CD4-positive, alpha-beta T cell treated with Interleukin-4 for 4 hours (primary cell): ENCODE measurements at regions not wholly inside any gene's neighbourhood (a gene's known extent, or its start where the extent isn't known, plus 50 kb on each side); places are given as distances from the start of the nearest gene placed in this dataset.

Experiments used
- DNase-seq: peaks from one replicate; pipeline ENCODE4 v3.0.0-alpha.2; 2020

DNA sequence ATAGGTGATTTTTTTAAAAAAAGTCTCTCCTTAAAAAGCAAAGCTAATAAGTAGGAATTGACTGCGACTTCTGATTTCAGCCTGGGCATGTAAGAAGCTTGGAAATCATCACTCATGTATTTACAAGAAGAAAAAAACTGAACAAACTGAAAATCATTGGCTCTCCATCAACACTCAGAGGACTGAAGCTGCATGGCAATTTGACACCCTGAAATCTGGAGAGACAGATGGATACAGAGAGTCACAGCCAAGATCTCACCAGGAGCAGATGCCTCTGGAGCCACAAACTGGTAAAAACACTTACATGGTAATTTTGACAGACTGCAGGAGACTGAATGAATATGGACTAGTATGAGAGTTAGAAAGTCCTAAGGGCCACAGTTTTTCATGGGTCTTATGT is 191.2 kb upstream of the TCF21 start:
- no peak for DNase-seq

DNA sequence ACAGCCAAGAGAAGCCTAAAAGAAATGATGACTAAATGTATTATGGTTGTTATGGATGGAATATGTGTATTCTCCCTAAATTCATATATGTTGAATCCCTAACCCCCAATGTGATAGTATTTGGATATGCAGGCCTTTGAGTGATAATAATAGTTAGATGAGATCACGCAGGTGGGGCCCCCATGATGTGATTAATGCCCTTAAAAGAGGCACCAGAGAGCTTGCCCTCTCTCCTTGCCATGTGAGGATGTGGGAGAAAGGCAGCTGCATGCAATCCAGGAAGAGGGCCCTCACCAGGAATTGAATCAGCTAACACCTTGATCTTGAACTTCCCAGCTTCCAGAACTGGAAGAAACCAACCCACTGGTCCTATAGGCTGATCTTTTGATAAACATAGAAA is 190.6 kb upstream of the TCF21 start:
- DNase-seq: no peak

DNA sequence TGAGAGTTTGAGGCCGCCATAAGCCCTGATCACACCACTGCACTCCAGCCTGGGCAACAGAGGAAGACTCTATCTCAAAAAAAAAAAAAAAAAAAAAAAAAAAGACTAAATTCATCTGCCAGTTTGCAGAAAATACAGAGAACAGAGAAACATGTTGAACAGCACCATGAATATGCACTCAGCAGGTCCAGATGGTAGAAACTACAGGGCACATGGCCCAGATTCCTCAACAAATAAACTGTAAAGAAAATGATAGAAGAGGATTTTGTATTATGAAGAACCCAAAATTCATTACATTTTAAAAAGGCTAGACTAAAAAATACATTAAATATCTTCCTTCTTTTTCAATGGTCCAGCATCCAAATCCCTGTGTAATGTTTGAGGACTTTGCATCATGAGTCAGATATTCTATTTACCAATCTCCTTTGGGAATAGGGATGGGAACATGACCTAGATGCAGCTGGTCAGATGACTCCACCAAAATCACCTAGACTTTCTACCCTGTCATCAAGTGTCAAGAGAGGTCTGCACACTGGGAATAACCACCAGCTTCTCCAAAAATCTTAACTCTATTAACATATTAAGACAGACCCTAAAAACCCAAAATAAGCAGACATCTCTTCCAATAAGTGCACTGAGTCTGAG is 189.1 kb upstream of the TCF21 start:
- DNase-seq: no peak

DNA sequence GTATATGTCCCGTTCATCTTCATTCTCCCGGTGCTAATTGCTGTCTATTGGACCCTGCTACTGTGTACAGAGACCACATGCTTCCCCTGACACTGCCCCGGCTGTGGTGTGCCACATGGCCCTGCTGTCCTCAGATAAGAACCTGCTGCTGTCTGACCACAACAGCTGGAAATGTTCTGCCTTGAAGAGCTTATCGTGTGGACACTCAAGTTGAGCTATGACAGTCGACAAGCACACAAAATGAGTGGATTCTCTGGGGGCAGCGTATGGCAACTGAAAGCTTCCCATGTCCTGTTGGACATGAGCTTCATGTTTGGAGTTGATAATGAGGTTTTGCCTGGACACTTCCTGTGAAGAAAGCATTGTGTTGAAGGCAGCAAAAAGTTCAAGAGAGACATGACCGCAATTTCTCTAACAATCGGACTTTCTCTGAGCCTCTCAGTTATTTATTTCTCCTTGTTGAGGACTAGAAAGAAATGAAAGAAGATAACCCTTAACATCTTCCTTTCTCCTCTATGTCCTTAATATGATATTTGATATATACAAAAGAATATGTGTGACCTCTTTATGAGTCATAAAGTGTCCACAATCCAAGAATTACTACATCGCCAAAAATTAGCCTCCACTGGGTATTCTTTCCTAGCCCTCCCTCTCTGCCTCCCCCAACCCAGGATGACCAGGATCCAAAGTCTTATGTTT is 187.1 kb upstream of the TCF21 start:
- no peak for DNase-seq

DNA sequence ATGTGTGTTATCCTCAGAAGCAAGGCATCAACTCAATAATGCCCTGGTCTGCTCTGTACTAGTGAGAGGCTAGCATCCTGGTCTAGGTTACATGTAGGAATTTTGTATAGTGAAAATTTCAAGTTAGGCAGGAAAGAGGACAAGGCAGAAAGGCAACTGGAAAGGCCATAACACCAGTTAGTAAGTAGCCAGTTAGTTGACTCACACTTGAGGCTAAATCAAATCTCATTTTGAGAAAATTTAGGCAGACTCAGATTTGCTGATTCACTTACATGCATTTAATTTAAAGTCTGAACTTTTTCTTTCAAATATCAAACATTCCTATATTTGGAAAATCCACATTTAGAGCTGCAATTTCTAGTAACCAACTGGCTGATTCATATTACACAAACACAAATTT is 184.5 kb upstream of the TCF21 start:
- DNase-seq: no peak

DNA sequence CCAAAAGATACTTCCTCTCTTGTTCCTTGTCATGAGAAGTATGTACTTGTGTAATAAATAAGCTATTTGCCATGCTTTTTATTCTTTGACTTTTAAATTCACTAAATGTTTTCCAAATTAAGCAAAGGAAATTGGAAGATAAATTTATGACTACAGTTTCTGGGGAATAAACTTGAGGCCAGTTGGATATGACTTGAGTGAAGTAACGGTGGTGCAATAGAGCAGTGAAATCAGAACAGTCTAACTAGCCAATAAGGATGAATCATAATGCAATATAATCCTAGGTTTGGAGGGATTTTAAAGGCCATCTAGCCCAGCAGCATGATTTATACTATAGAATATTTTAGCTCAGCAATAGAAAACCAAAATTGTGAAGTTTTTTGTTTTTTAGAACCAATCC is 183.8 kb upstream of the TCF21 start:
- no peak for DNase-seq

DNA sequence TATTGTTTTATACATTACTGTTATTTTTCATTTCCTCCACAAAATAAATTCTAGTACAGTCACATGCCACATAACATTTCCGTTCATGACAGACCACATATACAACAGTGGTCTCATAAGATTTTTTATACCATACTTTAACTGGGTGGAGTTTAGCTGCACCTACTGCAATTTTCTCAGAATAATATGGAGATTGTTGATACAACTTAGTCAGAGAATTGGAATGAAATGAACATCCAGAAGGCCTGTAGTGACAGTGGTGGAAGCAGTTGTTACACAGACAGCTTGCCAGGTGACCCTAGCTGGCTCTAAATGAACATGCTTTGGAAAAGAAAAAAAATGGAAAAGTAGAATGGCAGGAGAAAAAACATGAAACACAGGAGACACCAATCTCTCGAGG is 183.2 kb upstream of the TCF21 start:
- DNase-seq: no peak

DNA sequence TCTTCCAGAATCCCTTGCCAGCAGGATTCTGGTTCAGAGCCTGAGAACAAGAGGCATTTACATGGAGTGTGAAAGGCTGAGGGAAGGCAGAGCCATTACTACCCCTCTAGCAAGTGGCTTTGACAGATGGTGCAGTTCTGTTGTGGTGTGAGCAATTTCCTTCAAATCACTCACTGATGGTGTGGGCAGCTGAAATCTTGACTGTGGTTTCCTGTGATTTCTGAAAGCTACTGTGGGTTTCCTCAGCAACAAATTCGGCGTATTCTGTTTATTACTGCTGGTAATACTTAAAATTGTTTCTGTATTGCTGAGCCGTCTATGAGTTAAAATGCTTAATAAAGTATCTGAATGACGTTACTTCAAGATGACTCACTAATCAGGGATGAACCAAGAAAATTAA is 181.5 kb upstream of the TCF21 start:
- DNase-seq: peak; percentile 20

DNA sequence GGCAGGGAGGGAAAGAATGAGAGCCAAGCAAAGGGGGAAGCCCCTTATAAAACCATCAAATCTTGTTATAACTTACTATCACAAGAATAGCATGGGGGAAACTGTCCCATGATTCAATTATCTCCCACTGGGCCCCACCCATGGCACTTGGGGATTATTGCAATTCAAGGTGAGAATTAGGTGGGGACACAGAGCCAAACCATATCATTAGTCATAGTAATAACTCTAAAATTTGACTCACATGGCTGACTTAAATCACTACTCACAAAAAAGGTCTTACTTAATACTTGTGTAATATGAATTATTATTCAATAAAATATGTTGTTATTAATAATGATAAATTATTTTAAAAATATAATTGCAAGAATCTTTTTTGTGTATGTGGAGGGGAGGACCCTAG is 178.1 kb upstream of the TCF21 start:
- DNase-seq: no peak

DNA sequence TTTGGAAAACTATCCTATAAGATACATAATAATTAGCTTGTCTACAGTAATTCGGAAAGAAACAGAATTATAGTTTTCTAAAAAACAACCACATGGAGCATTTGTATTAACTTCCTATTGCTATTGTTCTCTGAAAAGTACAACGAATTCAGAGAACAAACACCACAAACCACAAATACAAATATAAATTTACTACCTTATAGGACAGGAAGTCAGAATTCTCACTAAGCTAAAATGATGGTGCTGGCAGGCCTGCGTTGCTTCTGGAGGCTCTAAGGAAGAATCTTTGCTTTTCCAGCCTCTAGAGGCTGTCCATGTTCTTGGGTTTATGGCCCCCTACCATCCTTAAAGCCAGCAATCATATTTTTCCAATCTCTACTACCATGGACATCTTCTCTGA is 173.6 kb upstream of the TCF21 start:
- no peak for DNase-seq

DNA sequence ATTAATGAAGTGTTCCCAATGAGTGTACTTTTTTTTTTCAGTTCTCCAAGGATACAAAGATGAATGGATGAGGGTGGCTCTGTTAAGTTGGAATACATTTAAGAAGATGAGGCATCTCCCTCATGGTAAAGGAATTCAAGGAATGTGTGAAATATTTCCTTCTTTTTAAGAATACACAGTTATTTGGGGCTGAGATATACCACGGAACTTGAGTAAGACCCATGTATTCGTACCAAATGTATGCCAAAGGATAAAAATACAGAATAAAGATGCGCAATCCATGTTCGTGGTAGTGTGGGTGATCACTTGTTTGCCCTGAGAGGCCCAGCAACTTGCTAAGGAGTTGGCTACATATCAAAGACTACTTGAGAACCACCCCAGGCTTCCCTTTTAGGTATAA is 164.2 kb upstream of the TCF21 start:
- no peak for DNase-seq

DNA sequence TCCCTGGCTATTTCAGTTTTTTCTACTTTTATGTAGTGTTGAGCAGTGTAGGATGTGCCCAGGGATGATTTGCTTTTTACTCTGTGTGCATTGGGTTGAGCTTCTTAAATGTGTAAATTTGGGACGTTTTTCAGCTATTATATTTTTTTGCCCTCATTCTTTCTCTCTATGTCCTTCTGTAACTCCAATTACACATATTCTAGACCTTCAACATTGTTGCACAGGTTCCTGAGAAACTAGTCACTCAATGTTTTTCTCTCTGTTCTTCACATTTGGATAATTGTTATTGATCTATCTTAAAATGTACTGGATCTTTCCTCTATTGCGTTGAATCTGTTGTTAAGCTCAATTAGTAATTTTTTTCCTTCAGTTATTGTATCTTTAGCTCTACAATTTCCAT is 162.7 kb upstream of the TCF21 start:
- DNase-seq: no peak

DNA sequence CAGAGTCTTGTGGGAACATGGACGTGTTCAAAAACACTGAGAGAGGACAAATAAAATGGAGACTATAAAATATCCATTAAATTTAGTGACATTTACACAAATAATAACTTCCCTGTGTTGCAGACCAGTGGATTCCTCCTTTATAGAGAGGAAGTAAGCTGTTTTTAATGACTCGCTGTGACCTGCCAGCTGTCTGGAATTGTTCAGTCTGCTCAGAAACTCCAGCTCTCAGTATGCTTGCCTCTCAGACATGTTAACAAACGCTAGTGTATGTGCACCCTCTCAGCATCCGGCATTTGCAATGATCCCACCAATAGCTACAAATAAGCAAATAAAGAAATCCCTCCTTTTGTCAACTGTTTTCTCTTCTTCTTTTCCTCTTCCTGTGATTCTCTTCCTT is 158.0 kb upstream of the TCF21 start:
- no peak for DNase-seq

DNA sequence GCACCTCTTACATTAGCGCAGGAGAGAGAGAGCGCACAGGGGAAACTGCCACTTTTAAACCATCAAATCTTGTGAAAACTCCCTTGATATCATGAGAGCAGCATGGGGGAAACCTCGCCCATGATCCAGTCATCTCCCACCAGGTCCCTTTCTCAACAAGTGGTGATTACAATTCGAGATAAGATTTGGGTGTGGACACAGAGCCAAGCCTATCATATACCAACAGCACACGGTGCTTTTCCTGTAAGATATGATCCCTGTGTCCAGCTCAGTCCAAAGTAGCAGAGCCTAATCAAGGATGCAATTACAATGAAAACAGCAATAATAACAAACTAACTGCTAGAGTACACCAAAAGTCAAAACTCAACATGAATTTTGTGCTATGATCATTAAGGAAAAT is 148.7 kb upstream of the TCF21 start:
- DNase-seq: no peak

DNA sequence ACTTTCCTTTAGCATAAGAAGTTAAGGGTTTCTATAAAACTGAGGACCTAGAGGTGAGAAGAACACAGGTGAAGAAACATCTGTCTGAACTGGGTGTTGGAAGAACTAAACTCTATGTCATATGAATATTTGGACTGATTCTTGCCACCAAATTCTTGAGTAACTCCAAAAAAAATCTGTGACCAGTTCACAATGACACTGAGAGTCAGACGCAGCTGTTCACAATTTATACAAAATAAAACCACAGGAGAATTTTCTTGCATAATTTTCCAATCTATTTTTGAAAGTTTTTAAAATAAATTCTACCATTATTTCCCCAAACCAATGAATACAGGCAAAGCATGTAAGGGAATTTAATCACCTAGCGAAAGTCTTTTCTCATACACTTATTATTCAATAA is 148.1 kb upstream of the TCF21 start:
- DNase-seq: no peak

DNA sequence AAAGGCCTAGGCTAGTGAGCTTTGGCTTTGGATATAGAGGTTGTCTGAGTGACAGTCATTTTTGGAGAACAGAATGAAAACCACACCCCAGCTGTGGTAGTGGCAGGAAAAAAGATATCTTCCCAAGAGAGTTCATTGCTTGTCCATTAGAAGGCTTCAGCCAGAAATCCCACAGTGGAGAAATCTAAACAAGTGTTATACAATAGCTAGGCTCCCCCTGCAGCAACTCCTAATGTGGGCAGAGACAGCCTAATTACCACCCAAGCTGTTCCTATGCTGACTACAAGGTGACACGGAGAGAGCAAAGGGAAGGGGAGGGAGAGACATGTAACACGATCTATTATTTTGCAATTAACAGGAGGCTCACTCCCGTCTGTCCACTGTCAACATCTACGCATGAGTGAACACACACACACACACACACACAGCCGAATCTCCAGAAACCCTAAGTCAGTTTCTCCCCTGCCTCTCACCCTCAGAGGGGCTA is 147.5 kb upstream of the TCF21 start:
- no peak for DNase-seq

DNA sequence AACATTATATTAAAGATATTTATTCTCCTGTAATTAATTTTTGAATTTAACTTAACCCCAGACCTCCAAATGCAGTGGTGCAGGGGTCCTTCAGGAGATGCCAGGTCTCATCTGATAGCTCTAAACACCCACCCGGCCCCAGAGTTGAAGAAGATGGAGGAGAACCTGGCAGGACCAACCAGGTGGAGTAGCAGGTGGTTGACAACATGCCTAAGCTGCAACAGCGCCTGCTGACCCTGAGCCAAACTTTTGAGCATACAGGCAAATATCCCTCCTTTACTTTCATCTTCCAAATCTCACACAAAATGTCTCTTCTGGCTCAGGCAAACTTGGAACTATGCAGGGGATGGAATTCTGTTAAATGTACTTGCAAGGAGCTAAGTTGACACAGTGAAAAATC is 145.3 kb upstream of the TCF21 start:
- no peak for DNase-seq

DNA sequence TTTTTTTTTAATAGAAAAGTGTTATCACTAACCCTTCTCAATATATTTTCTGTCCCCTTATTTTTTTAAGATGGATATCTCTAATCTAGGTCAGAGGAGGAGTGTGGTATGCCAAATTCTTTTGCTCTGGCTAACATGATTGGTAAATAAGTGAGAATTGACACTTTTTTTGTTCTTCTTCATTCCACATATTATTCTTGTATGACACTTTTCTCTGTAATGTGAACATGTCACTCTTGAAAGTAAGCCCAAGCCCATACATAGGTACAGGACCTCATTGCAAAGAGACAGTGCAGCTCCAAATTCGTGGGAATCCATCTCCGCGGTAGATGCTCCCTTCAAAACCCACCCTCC is 142.5 kb upstream of the TCF21 start:
- DNase-seq: no peak

DNA sequence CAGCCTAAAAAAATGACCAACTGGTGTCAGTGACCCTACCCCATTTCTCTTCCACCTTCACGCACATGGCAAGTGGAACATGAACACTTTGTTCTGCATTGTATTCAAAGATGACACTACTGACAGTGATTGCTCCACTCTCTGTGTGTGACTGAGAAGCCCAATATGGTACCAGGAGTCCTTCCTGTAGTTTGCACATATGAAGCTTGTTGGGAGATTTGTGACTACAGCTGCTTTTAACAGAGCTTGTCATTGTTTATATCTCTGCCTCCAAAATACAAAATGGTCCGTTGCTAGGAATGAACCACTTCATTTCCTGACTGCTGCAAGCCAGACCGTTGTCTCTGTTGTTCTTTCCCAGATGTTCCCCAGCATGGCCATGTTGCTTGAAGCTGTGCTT is 140.3 kb upstream of the TCF21 start:
- DNase-seq: no peak

DNA sequence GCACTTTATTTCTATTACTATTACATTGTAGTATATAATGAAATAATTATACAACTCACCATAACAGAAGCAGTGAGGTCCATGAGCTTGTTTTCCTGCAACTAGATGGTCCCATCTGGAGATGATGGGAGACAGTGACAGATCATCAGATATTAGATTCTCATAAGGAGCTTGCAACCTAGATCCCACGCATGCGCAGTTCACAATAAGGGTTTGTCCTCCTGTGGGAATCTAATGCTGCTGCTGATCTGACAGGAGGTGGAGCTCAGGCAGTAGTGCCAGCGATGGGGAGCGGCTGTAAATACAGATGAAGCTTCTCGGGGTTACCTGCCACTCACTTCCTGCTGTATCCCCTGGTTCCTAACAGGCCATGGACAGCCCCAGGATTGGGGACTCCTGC is 139.5 kb upstream of the TCF21 start:
- no peak for DNase-seq

DNA sequence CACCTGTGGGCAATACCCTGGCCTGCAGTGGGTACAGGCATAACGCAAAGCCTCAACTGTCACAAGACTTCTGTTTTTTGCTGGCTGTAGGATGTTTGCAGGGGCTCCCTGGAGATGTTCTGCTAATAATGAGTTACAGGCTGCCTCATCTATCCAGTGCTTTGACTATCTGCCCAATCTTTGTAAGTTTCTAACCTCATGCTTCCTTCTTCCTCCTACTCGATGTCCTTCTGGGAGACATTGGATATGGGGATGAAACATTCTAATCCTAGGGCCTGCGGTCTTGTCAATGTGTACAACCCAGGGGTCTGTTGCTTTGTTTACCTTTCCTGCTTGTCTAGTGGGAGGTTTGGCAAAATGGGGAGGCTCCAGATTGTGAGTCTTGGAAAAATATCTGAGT is 136.8 kb upstream of the TCF21 start:
- DNase-seq: no peak

DNA sequence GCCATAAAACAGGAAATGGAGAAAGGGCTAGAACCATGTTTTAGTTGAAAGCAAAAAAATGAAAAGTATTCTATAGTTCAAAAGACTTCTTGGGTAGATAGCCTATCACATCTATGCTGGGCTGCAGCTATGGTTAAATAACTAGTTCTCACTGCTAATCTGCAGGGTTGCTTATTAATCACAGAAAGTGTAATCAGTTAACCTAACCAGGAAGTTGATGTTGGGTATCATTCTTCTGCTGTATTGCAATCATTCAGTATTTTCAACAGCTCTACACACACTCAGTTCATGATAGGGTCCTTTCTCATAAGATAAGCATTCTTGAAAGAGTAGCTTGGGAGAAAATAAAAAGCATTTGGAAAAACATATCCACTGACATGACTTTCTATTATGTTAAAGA is 135.2 kb upstream of the TCF21 start:
- DNase-seq: no peak

DNA sequence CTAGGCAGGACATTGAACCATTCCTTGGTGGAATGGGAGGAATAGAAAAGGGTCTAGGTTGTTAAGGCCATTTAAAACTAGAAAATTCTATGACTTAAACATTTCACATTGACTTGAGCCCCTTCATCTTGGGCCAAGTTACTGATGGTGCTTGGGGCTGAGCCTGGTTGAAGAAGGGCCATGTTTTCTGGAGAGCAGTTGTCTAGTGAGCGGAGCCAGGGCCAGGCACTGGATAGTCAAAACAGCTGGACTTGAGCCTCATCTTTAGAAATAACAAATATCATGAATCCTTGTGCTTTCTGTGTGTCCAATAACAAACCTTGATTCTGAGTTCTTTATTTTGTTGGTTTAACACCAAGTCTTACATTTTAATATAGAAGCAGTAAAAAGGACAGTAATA is 134.6 kb upstream of the TCF21 start:
- DNase-seq: no peak

DNA sequence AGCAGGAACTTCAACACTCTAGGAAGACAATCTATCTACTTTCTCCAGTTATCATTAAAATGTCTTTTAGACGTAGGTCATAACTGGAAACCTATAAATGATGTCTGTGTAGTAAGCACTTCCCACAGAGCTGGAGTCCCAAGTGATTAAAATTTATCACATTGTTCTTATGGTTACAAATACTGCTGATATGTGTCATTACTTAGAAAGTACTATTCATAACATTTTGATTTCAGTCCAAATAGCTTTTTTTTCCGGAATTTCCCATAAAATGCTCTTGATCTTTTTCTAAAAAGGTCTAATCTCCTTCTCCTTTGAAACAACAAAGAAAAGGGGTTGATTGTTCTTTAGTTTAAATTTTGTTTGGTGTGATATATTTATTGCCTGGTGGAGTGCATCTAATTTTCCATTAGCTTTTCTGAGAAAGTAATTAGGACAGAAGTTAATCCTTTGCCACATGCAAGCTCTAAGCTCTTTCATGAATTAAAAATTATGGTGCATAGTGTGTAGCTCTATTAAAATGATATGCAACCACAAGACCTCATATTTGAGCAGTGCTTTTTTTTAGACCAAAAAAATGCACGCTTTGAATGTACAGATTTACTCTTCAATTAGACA is 132.7 kb upstream of the TCF21 start:
- no peak for DNase-seq

DNA sequence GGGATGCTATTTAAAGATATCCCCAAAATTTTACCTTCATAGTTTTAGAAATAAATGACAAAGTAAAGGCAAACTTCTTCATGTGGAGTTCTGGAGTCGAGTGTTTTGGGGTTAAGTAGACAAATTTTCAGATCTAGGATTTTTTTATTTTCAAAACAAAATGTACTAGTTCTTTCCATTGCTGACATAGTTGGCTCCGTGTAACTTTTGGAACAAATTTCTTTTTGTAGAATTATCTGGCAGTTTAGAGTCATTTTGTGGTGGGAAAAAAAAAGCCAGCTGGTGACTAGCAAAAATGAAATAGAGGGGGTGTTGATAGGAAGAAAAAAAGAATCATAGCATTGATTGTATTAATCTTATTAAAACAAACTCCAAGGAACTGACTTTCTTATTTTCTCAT is 131.6 kb upstream of the TCF21 start:
- no peak for DNase-seq
